Hepatocyte (in vitro differentiated cells): ENCODE measurements at regions not wholly inside any gene's neighbourhood (a gene's known extent, or its start where the extent isn't known, plus 50 kb on each side); places are given as distances from the start of the nearest gene placed in this dataset.

Source experiments
- DNase-seq: peaks from one replicate; pipeline ENCODE4 v3.0.0-alpha.2; 2016; ENCODE audit warnings: low spot score
- H2AFZ ChIP-seq: fragments of 200-600 bp; sonication (generic); 2 replicates; pipeline ENCODE4 v1.6.0; 2016; ENCODE audit warnings: antibody characterized with exemption, mild to moderate bottlenecking
- H3K27ac ChIP-seq: fragments of 200-600 bp; sonication (generic); 2 replicates; pipeline ENCODE4 v1.5.1; 2016; ENCODE audit warnings: mild to moderate bottlenecking
- H3K27me3 ChIP-seq: fragments of 200-600 bp; sonication (generic); 2 replicates; pipeline ENCODE4 v1.6.1; 2016
- H3K36me3 ChIP-seq: fragments of 200-600 bp; sonication (generic); replicated peaks from 2 replicates; pipeline ENCODE4 v1.5.1; 2016; ENCODE audit warnings: low read depth; ENCODE audit not compliant: insufficient read depth
- H3K4me1 ChIP-seq: fragments of 200-600 bp; sonication (generic); 2 replicates; pipeline ENCODE4 v1.5.1; 2016; ENCODE audit warnings: mild to moderate bottlenecking, moderate library complexity; ENCODE audit not compliant: insufficient read depth
- H3K4me2 ChIP-seq: fragments of 200-600 bp; sonication (generic); 2 replicates; pipeline ENCODE4 v1.6.0; 2016
- H3K4me3 ChIP-seq: fragments of 200-600 bp; sonication (generic); 2 replicates; pipeline ENCODE4 v1.5.1; 2016; ENCODE audit warnings: mild to moderate bottlenecking
- H3K79me2 ChIP-seq: fragments of 200-600 bp; sonication (generic); 2 replicates; pipeline ENCODE4 v1.6.0; 2017; ENCODE audit warnings: mild to moderate bottlenecking
- H3K9me2 ChIP-seq: fragments of 200-600 bp; sonication (generic); replicated peaks from 2 replicates; pipeline ENCODE4 v1.6.0; 2017; ENCODE audit warnings: mild to moderate bottlenecking; ENCODE audit not compliant: insufficient read depth
- H3K9me3 ChIP-seq: fragments of 200-600 bp; sonication (generic); 2 replicates; pipeline ENCODE4 v1.5.1; 2016; ENCODE audit warnings: low read depth, mild to moderate bottlenecking
- H4K20me1 ChIP-seq: fragments of 200-600 bp; sonication (generic); 2 replicates; pipeline ENCODE4 v1.6.0; 2016; ENCODE audit warnings: mild to moderate bottlenecking; ENCODE audit not compliant: insufficient read depth, poor library complexity, severe bottlenecking
- CTCF ChIP-seq: fragments of 200-600 bp; sonication (generic); IDR thresholded peaks from 2 replicates; pipeline ENCODE4 v1.5.1; 2016; ENCODE audit warnings: antibody characterized with exemption, mild to moderate bottlenecking; ENCODE audit not compliant: poor library complexity
- EZH2 ChIP-seq: fragments of 200-600 bp; sonication (generic); IDR thresholded peaks from 2 replicates; pipeline ENCODE4 v1.6.1; 2016; ENCODE audit warnings: antibody characterized with exemption, mild to moderate bottlenecking, borderline replicate concordance
- EZH2phosphoT487 ChIP-seq: fragments of 200-600 bp; sonication (generic); IDR thresholded peaks from one replicate; pipeline ENCODE4 v1.6.1; 2018; ENCODE audit warnings: antibody characterized with exemption, mild to moderate bottlenecking, low read depth, moderate library complexity; ENCODE audit not compliant: unreplicated experiment, severe bottlenecking
- WGBS: methylation state at CpG from one replicate; pipeline ENCODE4 v1.1.6; 2016; ENCODE audit warnings: low lambda C conversion rate; ENCODE audit errors: missing lambda C conversion rate; 5-methylcytosine and 5-hydroxymethylcytosine counted together

DNA sequence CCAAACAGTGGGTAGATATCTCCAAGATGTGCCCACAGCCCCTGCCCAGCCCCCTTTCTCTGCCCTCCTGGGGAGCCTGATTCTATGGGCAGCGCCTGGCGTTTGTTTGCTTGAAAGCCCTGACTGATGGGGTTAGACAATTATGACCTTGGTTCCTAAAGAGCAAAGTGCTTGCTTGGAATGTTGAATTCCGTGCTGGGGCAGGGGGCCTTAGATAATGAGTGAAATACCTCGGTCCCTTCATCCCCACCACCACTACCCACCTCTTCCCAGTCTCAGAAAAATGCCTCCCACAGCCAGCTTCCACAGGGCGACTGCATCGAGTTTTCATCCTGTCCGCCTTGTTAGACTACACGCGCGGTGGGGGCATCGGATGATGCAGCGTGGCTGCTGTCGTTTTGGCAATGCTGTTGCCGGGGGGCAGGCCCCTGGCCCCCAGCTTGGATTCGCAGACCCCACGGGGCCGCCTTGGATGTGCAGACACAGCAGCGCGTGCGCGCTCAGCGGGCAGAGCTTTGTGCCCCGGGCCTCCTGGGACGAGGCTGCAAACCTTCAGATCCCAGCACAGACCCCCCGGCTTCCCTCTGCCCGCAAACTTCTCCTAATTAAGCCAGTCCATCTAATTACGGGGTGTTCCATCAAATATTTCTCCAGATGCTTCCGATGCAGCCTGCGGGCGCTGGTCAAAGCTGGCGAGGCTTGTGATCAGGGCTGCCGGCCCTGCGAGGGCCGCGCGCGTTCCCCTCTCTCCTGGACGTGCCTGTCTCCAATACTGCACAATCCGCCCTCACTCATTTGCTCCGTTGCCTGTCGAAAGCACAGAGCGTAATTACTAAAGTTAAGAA lies 86.1 kb downstream of the LINC00237 start:
- Histone ChIP-seq H4K20me1 (no peaks in the 10 kb centered on the region), H3K27ac (no peak overlapping the region), H3K4me3 (no peak overlapping the region), H3K79me2 (no peaks in the 10 kb centered on the region), H3K9me2 (no peaks in the 10 kb centered on the region), H2AFZ (no peak overlapping the region), H3K4me1 (no peaks in the 10 kb centered on the region), H3K9me3 (no peaks in the 10 kb centered on the region), H3K4me2 (no peak overlapping the region), H3K27me3 (no peaks in the 10 kb centered on the region), H3K36me3 (no peaks in the 10 kb centered on the region)
- TF ChIP-seq EZH2 (no peak), EZH2phosphoT487 (no peak), CTCF (no peak)
- WGBS, result 88% methylated on average over 42 of the region's 42 CpGs
- no peak for DNase-seq

- Histone ChIP-seq H3K27ac (no peak overlapping the region), H3K4me1 (no peaks in the 10 kb centered on the region), H4K20me1 (no peaks in the 10 kb centered on the region), H3K36me3 (no peaks in the 10 kb centered on the region), H2AFZ (no peak overlapping the region), H3K27me3 (no peaks in the 10 kb centered on the region), H3K79me2 (no peaks in the 10 kb centered on the region), H3K4me3 (no peak overlapping the region), H3K9me3 (no peaks in the 10 kb centered on the region), H3K9me2 (no peaks in the 10 kb centered on the region), H3K4me2 (no peak overlapping the region)
- 89% methylated on average over 10 of the region's 10 CpGs for WGBS
- TF ChIP-seq EZH2phosphoT487 (no peak), EZH2 (no peak), CTCF (no peak)
- DNase-seq, result no peak
Measured at GRCh38 chr20:21019468-21019813, 86.7 kb downstream of the LINC00237 start.

- H3K9me3 ChIP-seq, result no peaks in the 10 kb centered on the region
- H3K4me2 ChIP-seq, result no peak overlapping the region
- 87% methylated on average over 4 of the region's 4 CpGs for WGBS
- no peaks in the 10 kb centered on the region for H3K4me1 ChIP-seq
- no peak overlapping the region for H3K4me3 ChIP-seq
- H3K9me2 ChIP-seq, result no peaks in the 10 kb centered on the region
- no peaks in the 10 kb centered on the region for H4K20me1 ChIP-seq
- H3K27ac ChIP-seq, result no peak overlapping the region
- DNase-seq, result no peak
- H3K36me3 ChIP-seq, result no peaks in the 10 kb centered on the region
- no peak for TF ChIP-seq EZH2phosphoT487
- TF ChIP-seq EZH2, result no peak
- no peak for TF ChIP-seq CTCF
- no peak overlapping the region for H2AFZ ChIP-seq
- H3K79me2 ChIP-seq, result no peaks in the 10 kb centered on the region
- H3K27me3 ChIP-seq, result no peaks in the 10 kb centered on the region
Measured at GRCh38 chr20:21018576-21018975, 87.6 kb downstream of the LINC00237 start.
